CD4-positive, CD25-positive, alpha-beta regulatory T cell (primary cell): ENCODE measurements at regions not wholly inside any gene's neighbourhood (a gene's known extent, or its start where the extent isn't known, plus 50 kb on each side); places are given as distances from the start of the nearest gene placed in this dataset.

Source experiments
- ATAC-seq, 2 donors: fragments of 150-1000 bp; cut with Tn5 transposase; one replicate each; pipeline ENCODE4 v1.10.0; 2021; ENCODE audit warnings: low read depth in 2 of 2, moderate number of reproducible peaks in 2 of 2, moderate library complexity in 1 of 2
- DNase-seq, 3 donors: peaks; one replicate each; pipeline versions ENCODE4 v3.0.0 to v3.0.0-alpha.2; 2012 to 2022; ENCODE audit warnings: mixed read lengths in 1 of 3
- H3K27ac ChIP-seq: one replicate; pipeline ENCODE4 v1.7.0; 2013; ENCODE audit warnings: mild to moderate bottlenecking, low read length; ENCODE audit not compliant: insufficient read depth, poor library complexity, severe bottlenecking
- H3K27me3 ChIP-seq: one replicate; pipeline ENCODE4 v1.7.0; 2013; ENCODE audit warnings: low read length; ENCODE audit not compliant: control insufficient read depth, insufficient read depth
- H3K36me3 ChIP-seq: one replicate; pipeline ENCODE4 v1.7.0; 2013; ENCODE audit warnings: mild to moderate bottlenecking, low read length, moderate library complexity; ENCODE audit not compliant: control insufficient read depth, insufficient read depth
- H3K4me1 ChIP-seq: 2 replicates; pipeline ENCODE4 v1.7.0; 2013; ENCODE audit warnings: mild to moderate bottlenecking, low read length; ENCODE audit not compliant: insufficient read depth, control insufficient read depth, poor library complexity, severe bottlenecking
- H3K4me3 ChIP-seq: one replicate; pipeline ENCODE4 v1.7.0; 2013; ENCODE audit warnings: low read depth, mild to moderate bottlenecking, low read length, moderate library complexity
- H3K9me3 ChIP-seq, 2 experiments: 1 replicate in 1 of 2; 2 replicates in 1 of 2; pipeline ENCODE4 v1.7.0; 2013; ENCODE audit warnings: low read length in 2 of 2, mild to moderate bottlenecking in 1 of 2, moderate library complexity in 1 of 2; ENCODE audit not compliant: control insufficient read depth in 2 of 2
- H3K27ac Mint-ChIP-seq, 3 donors: one replicate each; pipeline ENCODE4 v1.8.0; 2020 to 2022; ENCODE audit warnings: mild to moderate bottlenecking in 3 of 3, mixed read lengths in 3 of 3, moderate library complexity in 2 of 3
- H3K27me3 Mint-ChIP-seq: one replicate; pipeline ENCODE4 v1.8.0; 2022; ENCODE audit warnings: mild to moderate bottlenecking, mixed read lengths
- H3K36me3 Mint-ChIP-seq: one replicate; pipeline ENCODE4 v1.8.0; 2020; ENCODE audit warnings: mixed read lengths
- H3K4me1 Mint-ChIP-seq, 4 donors: one replicate each; pipeline ENCODE4 v1.8.0; 2020 to 2022; ENCODE audit warnings: mixed read lengths in 4 of 4, mild to moderate bottlenecking in 1 of 4
- H3K4me3 Mint-ChIP-seq, 4 donors: one replicate each; pipeline ENCODE4 v1.8.0; 2020 to 2022; ENCODE audit warnings: mild to moderate bottlenecking in 4 of 4, mixed read lengths in 4 of 4, moderate library complexity in 3 of 4
- H3K9me3 Mint-ChIP-seq, 7 donors: one replicate each; pipeline ENCODE4 v1.8.0; 2020 to 2022; ENCODE audit warnings: mixed read lengths in 7 of 7, mild to moderate bottlenecking in 3 of 7, moderate library complexity in 2 of 7

DNA sequence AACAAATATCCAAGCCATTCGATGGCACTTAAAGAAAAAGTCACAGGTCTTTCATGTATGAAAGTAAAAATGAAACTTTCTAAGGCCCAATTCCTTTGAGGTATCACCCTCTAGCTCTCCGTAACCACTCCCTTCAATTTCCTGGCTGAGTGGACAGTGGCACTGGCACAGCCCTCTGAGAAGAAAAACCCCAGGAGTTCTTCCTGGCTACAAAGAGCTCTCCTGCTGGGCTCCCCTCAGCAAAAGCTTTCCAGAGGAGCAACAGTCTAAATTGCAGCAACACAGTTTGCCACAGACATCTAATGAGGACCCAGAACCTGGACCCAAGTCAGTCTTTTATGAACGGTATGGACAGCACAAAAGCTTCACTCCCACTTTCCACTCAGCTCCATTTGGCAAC lies 71.8 kb downstream of the FUNDC1 start:
- Mint-ChIP-seq H3K4me1 (peaks cover 0 to 8% (median 2%) of the 10 kb centered on the region in 4 donors), H3K9me3 (peaks cover 0 to 2% (median 0%) of the 10 kb centered on the region in 7 donors), H3K36me3 (no peaks in the 10 kb centered on the region), H3K27ac (no peak overlapping the region), H3K4me3 (no peak overlapping the region), H3K27me3 (no peaks in the 10 kb centered on the region)
- no peak for DNase-seq
- H3K9me3 ChIP-seq: no peaks in the 10 kb centered on the region
- no peaks in the 10 kb centered on the region for H3K4me1 ChIP-seq
- ATAC-seq: no peak
- no peaks in the 10 kb centered on the region for H3K27me3 ChIP-seq
- H3K36me3 ChIP-seq: no peaks in the 10 kb centered on the region
- H3K27ac ChIP-seq: no peak overlapping the region
- no peak overlapping the region for H3K4me3 ChIP-seq

DNA sequence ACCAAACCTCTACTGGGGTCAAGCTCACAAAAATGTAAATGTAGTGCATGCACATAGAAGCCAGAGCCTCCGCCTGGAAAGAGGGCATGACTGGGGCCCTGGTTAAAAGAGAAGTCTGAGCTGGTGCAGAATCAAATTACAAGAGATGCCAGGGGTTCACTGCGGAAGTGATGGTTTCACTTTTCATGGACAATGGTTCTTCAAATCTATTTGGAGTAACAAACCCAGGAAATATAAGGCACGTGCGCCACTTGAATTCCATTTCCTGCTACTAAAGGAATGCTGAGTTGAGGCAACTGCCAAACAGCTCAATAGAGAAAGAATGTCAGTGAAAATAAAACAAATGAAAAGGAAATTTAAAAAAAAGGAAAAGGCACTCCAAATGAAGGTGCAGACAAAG lies 79.8 kb downstream of the FUNDC1 start:
- no peak for DNase-seq
- Mint-ChIP-seq H3K9me3 (peaks cover 0 to 2% (median 0%) of the 10 kb centered on the region in 7 donors), H3K4me1 (peaks cover 0 to 4% (median 0%) of the 10 kb centered on the region in 4 donors), H3K27me3 (no peaks in the 10 kb centered on the region), H3K36me3 (no peaks in the 10 kb centered on the region), H3K27ac (no peak overlapping the region), H3K4me3 (no peak overlapping the region)
- H3K36me3 ChIP-seq: no peaks in the 10 kb centered on the region
- H3K9me3 ChIP-seq: no peaks in the 10 kb centered on the region
- no peak overlapping the region for H3K27ac ChIP-seq
- H3K4me3 ChIP-seq: no peak overlapping the region
- H3K4me1 ChIP-seq: no peaks in the 10 kb centered on the region
- no peak for ATAC-seq
- no peaks in the 10 kb centered on the region for H3K27me3 ChIP-seq

DNA sequence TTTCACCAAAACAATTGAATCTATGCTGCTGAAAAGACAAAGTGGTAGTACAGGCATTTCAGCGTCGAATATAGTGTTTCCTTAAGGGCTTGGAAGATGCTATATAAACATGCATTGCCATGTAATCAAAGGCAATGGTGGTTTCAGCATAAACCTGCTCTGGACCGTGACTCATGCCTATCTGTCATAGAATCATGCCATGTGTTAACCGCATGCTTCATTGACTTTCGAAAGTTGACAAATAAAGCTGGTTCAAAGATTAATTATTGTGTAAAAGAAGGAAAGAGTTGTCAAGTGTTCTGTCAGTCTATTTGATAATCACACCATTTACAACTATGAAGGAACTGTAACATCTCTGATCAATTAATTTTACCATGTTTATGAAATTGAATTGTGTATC lies 83.2 kb downstream of the FUNDC1 start:
- Mint-ChIP-seq H3K27ac (no peak overlapping the region), H3K4me3 (no peak overlapping the region), H3K4me1 (no peaks in the 10 kb centered on the region)

DNA sequence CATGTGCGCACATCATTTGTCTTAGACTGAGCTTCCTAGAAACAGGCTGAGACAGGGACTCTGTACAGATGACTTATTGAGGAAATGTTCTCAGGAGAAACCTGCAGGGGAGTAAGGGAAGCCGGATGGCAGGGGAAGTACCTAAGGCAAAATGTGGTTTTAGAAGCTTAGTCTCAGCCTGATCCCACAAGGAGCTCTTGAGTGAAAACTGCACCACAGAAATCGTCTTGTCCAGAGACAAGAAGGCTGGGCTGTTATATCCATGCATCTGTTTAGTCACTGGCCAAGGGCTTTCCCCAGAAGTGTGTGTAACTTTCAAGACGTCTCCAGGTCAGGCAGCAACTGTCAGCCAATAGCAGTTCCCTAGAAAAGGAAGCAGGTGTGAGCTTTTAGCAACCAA lies 86.0 kb downstream of the FUNDC1 start:
- Mint-ChIP-seq H3K27ac (no peak overlapping the region), H3K9me3 (peaks cover 0 to 2% (median 0%) of the 10 kb centered on the region in 7 donors), H3K4me3 (no peak overlapping the region), H3K36me3 (no peaks in the 10 kb centered on the region), H3K27me3 (no peaks in the 10 kb centered on the region), H3K4me1 (no peaks in the 10 kb centered on the region)
- no peak for DNase-seq
- no peaks in the 10 kb centered on the region for H3K27me3 ChIP-seq
- no peaks in the 10 kb centered on the region for H3K9me3 ChIP-seq
- no peaks in the 10 kb centered on the region for H3K36me3 ChIP-seq
- H3K4me1 ChIP-seq: no peaks in the 10 kb centered on the region
- H3K4me3 ChIP-seq: no peak overlapping the region
- H3K27ac ChIP-seq: no peak overlapping the region
- ATAC-seq: no peak

More for the DNA sequence above, 83.2 kb downstream of the FUNDC1 start:
- no peaks in the 10 kb centered on the region for H3K4me1 ChIP-seq
- DNase-seq: no peak
- Mint-ChIP-seq H3K27me3 (no peaks in the 10 kb centered on the region), H3K9me3 (peaks cover 0 to 2% (median 0%) of the 10 kb centered on the region in 7 donors), H3K36me3 (no peaks in the 10 kb centered on the region)
- no peaks in the 10 kb centered on the region for H3K9me3 ChIP-seq
- ATAC-seq: no peak
- no peaks in the 10 kb centered on the region for H3K27me3 ChIP-seq
- no peaks in the 10 kb centered on the region for H3K36me3 ChIP-seq
- H3K4me3 ChIP-seq: no peak overlapping the region
- H3K27ac ChIP-seq: no peak overlapping the region

DNA sequence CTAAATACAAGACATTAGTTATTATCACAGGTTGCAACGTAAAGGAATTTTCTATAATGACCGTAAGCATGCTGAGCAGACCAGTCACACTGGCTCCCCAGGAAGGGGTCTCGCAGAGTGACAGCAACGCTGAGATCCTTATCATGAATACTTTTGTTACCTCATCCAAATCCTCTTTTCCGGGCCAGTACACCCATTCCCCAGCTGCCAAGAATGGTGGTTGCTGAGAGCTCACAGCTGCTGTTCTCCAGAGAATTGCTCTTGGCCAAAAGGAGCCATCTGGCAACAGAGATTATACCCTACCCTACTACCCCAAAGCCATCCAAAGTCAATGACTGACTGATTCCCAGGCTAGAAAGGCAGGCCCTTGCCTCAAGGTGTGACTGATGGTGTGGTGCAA lies 91.6 kb downstream of the FUNDC1 start:
- H3K4me3 ChIP-seq: no peak overlapping the region
- no peaks in the 10 kb centered on the region for H3K27me3 ChIP-seq
- DNase-seq (no peak), ATAC-seq (no peak)
- Mint-ChIP-seq H3K9me3 (peaks cover 0 to under 1% (median 0%) of the 10 kb centered on the region in 7 donors), H3K27ac (no peak overlapping the region), H3K36me3 (no peaks in the 10 kb centered on the region), H3K27me3 (no peaks in the 10 kb centered on the region), H3K4me1 (no peaks in the 10 kb centered on the region), H3K4me3 (no peak overlapping the region)
- H3K9me3 ChIP-seq: no peaks in the 10 kb centered on the region
- H3K4me1 ChIP-seq: no peaks in the 10 kb centered on the region
- no peak overlapping the region for H3K27ac ChIP-seq
- H3K36me3 ChIP-seq: no peaks in the 10 kb centered on the region

DNA sequence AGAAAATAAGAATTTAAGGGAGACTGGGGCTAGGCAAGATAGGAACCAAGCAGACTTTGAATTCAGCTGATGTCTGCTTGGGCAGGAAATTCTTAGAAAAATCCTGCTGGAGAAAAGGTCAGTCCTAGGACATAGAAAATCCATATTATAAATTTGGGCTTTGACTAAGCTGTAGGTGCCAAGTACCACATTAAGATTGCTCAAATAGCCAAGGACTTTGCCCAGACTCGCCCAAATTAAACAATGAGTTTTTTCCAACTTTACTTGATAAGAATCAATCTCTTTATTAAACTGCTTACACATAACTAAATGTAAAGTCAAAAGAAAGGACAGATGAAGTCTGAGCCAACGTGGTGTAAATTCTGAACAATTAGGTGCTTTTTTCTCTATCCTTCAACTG lies 95.4 kb downstream of the FUNDC1 start:
- H3K27ac ChIP-seq: no peak overlapping the region
- no peaks in the 10 kb centered on the region for H3K36me3 Mint-ChIP-seq
- no peaks in the 10 kb centered on the region for H3K27me3 Mint-ChIP-seq
- H3K9me3 ChIP-seq: no peaks in the 10 kb centered on the region
- H3K9me3 Mint-ChIP-seq: no peaks in the 10 kb centered on the region
- no peaks in the 10 kb centered on the region for H3K4me1 ChIP-seq
- H3K4me3 ChIP-seq: no peak overlapping the region
- H3K36me3 ChIP-seq: no peaks in the 10 kb centered on the region
- no peak for DNase-seq
- ATAC-seq: no peak
- H3K4me1 Mint-ChIP-seq: no peaks in the 10 kb centered on the region
- H3K27me3 ChIP-seq: no peaks in the 10 kb centered on the region
- no peak overlapping the region for H3K27ac Mint-ChIP-seq
- H3K4me3 Mint-ChIP-seq: no peak overlapping the region

DNA sequence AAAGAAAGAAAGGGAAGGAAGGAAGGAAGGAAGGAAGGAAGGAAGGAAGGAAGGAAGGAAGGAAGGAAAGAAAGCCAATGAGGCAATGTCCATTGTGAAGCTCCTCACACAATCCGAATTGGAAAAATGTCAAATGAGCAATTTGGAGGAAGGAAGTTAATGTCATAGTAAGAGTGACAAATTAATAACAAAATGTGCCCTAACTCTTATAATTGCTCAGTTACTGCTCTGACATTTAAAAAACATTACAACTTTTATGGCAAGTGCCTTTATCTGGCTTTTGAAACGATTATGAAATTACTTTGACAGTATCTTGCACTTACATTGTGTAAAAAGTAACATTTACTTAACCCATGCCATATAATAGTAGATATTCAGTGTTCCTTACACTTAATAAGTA lies 96.5 kb upstream of the EFHC2 start:
- no peak overlapping the region for H3K27ac Mint-ChIP-seq
- H3K4me1 Mint-ChIP-seq: no peaks in the 10 kb centered on the region
- DNase-seq: no peak

DNA sequence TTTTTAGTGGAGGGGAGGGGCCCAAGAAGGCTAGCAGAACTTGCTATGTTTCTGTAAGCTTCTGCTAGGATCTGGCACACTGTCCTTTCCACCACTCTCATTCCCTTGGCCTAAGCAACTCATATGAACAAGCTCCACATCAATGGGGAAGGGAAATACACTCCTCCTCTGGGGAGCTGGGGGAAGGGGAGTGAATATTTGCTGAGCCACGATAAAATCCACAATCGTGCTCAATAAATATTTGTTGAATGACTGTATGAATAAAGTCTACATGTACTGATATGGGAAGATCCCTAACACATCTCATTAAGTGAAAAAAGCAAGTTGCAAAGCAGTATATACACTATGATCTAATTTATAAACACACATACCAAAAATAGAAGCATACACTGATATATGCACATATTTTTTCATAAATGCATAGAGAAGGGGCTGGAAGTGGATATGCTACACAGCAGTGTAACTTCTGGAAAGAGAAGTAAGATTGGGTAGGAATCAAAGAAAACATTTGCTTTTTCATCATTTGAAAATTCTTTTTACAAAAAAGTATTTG lies 95.8 kb upstream of the EFHC2 start:
- H3K4me1 ChIP-seq: no peaks in the 10 kb centered on the region
- no peak overlapping the region for H3K4me3 ChIP-seq
- H3K27me3 ChIP-seq: no peaks in the 10 kb centered on the region
- Mint-ChIP-seq H3K36me3 (no peaks in the 10 kb centered on the region), H3K27ac (no peak overlapping the region), H3K4me3 (no peak overlapping the region), H3K27me3 (no peaks in the 10 kb centered on the region), H3K9me3 (peaks cover 0 to 1% (median 0%) of the 10 kb centered on the region in 7 donors), H3K4me1 (no peaks in the 10 kb centered on the region)
- H3K27ac ChIP-seq: no peak overlapping the region
- DNase-seq (no peak), ATAC-seq (no peak)
- no peaks in the 10 kb centered on the region for H3K36me3 ChIP-seq
- H3K9me3 ChIP-seq: no peaks in the 10 kb centered on the region

More for the DNA sequence above, 96.5 kb upstream of the EFHC2 start:
- Histone ChIP-seq H3K36me3 (no peaks in the 10 kb centered on the region), H3K27ac (no peak overlapping the region), H3K4me1 (no peaks in the 10 kb centered on the region), H3K4me3 (no peak overlapping the region), H3K9me3 (no peaks in the 10 kb centered on the region), H3K27me3 (no peaks in the 10 kb centered on the region)
- Mint-ChIP-seq H3K36me3 (no peaks in the 10 kb centered on the region), H3K4me3 (no peak overlapping the region), H3K27me3 (no peaks in the 10 kb centered on the region), H3K9me3 (peaks cover 0 to 1% (median 0%) of the 10 kb centered on the region in 7 donors)
- ATAC-seq: no peak
